Inflammatory macrophage treated with lipopolysaccharide for 1 hour (primary cell): ENCODE measurements at regions not wholly inside any gene's neighbourhood (a gene's known extent, or its start where the extent isn't known, plus 50 kb on each side); places are given as distances from the start of the nearest gene placed in this dataset.
"Not testable (repeated sequence)": the region's sequence is repeated elsewhere in the genome, so short reads cannot be mapped to it uniquely, and the experiment has no call there.

Experiments
- DNase-seq, 2 donors: peaks; one replicate each; pipeline ENCODE4 v3.0.0-alpha.2; 2020 to 2022

DNA sequence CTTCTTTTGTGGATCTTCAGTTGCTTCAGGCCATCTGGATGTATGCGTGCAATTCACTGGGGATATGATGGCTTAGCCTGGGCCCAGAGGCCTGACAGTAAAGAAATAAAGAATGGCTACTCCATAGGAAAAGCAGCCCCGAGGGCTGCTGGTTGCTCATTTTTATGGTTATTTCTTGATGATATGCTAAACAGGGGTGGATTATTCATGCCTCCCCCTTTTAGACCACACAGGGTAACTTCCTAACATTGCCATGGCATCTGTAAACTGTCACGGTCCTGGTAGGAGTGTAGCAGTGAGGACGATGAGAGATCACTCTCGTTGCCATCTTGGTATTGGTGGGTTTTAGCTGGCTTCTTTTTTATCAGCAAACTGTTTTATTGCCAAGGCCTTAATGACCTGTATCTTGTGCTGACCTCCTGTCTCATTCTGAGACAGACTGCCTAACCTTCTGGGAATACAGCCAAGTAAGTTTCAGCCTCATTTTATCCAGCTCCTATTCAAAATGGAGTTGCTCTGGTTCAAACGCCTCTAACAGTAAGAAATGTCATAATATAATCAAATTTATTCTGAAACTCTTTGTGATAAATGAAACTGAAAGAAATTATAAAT is 60.5 kb downstream of the DSEL start:
- no peak for DNase-seq

DNA sequence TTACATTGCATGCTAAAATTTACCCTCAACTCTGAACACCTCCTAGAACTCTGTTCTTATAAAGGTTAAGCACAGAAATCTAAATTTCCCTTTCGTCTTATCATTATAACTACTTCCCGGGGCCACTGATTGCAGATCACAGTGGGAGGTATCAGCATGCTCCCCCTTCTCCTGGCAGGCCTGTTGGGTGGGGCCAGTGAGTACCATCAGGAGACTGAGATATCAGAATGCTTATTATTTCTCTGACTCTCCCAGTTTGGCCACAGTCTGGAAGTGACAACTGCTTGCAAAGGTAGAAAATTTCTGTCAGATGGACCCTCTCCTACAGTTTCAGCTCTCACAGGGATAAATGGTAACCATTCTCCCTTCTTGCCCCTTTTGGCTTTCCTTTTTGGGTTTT is 62.6 kb downstream of the DSEL start:
- no peak for DNase-seq

- DNase-seq = no peak
These were observed 64.6 kb downstream of the DSEL start for GRCh38 chr18:67451960-67452359.

- not testable (repeated sequence) for DNase-seq
These were observed 65.4 kb downstream of the DSEL start for GRCh38 chr18:67451101-67451500.

DNA sequence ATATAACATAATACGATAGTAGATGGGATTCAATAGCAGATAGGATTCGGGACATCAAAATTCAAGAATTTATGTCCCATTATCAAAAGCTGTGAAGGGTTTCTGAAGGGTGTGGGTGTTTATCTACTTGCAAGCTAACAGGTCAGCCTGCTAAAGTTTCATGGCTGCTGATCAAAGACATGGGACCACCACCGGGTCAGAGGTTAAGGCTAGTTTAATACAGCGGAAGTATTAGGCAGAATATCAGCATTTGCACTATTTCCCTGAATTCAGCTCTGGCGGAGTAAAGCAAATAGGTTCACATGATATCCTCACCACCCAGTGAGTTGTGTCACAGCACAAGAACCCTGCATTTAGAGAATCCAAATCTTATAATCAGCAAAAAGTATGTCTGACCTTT is 82.5 kb downstream of the DSEL start:
- DNase-seq = no peak

- DNase-seq = no peak
These were observed 83.7 kb downstream of the DSEL start for GRCh38 chr18:67432806-67433205.

GRCh38 chr18:67428805-67429204 is 87.7 kb downstream of the DSEL start:
- DNase-seq = no peak

DNA sequence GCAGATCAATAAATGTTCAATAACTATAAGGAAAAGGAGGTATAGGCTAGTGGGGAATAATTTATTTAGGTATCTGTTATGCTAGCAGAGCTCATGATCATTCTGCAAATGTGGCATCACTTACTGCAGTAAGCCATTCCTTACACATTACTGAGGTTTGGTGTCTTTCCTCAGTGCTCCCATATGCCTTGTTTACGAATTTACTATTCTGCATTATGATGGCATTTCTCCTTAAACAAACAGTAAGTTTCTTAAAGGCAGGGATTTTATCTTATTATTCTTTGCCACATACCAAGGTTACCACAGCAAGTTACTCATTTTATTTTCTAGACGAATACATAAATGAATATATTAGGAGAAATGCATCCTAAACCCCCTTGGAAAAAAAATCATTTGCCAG is 88.4 kb downstream of the DSEL start:
- DNase-seq = no peak

DNA sequence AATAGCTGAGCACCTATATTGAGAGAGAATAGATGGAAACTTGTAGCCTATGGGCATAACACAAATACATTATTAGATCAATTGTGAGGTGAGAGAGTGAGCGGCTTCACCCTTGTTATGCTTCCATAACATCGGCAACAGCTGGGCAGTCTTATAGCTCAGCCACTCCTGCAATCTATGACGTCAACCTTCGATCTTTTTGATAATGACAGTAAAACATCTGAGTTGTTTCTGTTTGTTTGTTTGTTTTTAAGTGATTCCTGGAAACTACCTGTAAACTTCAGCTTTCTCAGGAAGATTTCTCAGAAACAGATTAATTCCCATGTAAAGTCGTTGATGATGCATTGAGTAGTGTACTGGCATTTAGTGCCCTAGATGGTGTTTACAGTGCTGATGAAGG is 90.0 kb downstream of the DSEL start:
- DNase-seq = no peak

DNA sequence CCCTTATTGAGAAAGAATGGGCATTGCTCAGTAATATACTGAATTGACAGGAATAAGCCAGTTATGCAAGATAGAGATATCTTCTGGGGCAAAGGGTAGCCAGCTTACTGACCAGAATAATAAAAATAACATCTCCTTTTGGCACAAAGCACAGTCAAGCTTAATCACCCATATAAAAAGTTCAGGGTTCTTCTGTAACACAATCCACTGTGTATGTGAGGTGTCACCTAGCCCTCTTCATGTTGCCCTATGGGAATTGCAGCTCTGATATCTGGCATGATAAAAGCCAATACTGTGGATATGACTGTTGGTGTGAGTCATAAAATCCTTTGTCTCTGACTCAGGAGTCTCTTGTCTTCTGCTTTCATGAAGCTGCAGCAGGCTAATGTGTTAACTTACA is 90.8 kb downstream of the DSEL start:
- no peak for DNase-seq

DNA sequence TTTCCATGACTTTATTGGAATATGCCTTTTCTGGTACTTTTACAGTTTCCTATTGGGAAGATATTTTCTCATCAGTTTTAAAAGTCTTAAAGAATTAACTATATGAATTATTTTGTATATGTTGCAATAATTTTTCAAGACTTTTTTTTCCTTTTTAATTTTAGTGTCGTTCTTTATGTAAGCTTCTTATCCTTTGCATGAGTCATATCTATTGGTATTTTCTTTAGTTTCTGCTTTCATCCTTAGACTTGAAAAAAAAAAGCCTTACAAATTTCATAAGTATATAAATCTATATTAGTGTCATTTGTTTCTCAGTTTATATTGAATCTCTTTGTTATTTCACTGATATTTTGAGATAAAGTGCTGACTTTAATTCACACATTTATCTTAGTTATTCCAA is 94.9 kb downstream of the DSEL start:
- no peak for DNase-seq

DNA sequence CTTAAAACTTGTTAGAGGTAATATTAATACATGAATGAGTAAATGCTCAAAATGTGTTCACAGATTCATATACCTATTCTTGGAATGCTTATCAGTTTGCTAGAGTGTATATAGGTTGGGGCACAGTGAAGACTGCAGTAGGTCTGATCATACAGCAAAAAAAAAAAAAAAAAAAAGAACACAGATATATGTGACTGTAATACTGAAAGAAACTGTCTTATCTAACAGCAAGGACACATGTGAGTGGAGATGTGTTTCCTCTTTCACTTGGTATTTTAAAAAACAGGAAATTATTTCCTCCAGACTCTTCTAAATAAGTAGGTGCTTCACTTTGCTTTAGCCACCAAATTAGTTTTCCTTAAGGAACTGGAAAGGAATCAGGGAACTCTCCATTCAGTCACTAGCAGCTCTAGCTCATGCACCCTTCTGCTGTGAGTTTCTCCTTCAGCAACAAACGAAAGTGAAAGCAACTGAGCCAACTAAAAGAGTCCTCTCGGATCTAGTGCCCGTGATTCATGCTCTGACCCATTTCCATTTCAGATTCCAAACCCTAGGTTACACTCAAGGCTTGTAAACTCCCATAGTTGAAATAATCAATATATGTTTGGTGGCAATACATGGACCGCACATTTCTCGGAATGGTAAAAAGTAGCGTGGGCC is 98.5 kb downstream of the DSEL start:
- peak; percentile 15 to 22 for DNase-seq

GRCh38 chr18:67411116-67411515 is 105.4 kb downstream of the DSEL start:
- no peak for DNase-seq

DNA sequence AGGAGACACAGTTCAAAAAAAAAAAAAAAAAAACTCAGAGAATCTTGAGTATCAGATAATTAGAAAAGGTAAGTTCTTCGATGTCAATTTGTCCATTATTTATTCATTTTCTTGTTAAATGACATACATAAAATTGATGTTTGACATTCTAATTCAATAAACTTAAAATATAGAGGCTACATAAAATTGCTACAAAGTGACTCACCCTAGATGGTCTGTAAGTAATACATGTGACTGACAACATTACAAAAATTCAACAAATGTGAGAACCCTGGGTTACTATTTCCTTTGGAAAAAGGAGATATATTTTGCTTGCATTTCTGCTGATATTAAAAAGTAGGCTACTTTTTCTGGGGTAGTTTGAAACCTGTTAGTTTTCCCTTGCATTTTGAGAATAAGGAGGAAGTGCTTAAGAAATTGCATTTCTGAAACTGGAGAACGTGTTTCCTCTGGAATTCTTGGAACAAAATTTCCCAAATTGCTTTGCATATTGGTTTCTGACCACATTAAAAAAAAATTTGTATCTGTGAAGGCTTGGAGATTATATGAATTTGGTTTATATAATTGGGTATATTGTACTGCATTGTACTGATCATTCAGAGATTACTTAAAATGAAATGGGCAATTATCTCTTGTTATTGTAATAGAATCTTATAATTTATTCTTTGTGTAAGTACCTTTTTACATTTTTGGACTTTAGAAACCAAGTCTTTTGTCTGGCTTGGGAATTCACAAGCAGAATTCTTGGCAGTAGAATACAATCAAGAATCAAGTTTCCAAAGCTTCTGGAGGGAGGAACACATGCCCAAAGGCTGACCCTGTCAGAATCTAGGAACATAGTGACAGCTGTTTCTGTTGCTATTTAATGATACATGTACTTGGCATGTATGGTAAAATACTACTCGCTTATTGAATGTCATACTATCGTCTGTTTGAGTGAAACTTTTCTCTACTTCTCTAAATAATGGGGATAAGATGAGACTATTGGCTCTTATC is 106.1 kb downstream of the DSEL start:
- DNase-seq = no peak

DNA sequence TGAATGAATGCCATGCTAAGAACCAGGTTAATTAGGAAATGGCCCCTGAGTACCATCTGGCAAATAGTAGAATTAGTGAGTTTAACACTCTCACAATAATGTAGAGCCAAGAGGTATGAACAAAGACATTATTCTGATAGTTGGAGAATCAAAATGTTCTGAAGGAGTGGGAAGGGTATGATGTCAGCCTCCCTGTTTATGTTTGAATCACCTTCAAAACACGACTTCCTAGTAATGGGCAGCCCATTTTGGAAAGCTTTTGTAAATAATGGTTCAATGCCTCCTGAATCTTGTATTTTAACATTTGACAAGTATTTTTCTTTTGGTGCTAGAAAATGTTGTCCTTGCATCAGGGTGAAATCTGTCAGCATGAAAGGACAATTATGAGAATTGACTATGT is 108.3 kb downstream of the DSEL start:
- DNase-seq = no peak

DNA sequence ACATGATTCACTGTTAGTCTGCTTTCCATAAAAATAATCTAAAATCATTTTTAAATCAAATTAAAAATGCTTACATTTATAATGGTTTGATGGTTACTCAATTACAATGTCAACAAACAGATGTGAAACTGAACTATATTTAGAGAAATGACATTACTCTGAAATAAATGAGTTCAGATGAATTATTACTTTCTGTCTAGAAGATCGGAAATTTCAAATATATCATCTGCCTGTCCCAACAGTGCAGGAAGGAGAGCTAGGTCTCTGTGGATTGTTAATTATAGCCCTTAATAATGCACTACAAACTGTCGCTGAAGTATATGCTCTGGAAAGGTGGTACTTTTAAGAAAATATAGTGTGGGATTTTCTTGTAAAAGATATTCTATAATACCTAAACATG is 109.8 kb downstream of the DSEL start:
- no peak for DNase-seq

DNA sequence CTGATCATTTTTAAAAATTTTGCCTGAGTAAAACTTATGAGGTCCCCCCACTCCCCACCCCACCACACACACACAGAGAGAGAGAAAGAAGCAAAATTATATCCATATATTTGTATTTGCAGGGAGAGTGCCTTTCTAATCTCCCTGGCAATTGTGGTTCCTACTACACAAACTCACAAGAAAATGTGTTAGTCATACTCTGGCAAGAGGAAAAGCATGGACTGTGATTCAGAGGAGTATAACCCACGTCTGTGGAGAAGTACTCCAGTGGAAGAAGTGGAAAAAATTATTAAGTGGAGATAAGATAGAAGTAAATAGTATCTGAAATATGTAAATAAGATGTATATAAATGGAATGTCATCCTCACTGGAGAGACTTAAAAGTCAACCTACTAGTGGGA is 114.0 kb downstream of the DSEL start:
- no peak for DNase-seq

DNA sequence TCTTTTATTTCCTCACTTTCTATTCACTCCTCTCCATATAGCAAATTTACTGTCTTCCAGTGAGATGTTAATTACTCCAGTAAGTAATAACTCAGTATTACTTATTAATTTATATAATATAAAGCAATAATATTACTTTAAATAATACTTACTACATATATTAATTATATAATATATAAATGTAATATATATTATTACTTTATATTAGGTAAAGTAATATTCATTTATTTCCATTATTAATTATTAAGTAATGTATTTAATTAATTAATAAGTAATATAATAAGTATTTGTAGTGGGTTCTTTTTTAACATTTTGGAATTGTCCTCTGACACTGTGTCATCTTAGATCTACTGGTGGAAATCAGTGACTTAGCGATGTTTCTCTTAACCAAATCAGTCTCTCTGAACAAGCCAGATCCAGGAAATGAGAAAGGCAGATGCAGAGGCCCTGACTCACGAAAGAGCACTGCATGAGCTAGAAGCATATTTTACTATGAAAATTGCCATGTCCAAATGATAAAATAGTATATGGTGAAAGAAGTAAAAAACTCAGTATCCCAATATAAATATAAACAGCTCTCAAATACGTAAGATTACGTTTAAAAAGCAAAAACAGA is 115.9 kb downstream of the DSEL start:
- no peak for DNase-seq

DNA sequence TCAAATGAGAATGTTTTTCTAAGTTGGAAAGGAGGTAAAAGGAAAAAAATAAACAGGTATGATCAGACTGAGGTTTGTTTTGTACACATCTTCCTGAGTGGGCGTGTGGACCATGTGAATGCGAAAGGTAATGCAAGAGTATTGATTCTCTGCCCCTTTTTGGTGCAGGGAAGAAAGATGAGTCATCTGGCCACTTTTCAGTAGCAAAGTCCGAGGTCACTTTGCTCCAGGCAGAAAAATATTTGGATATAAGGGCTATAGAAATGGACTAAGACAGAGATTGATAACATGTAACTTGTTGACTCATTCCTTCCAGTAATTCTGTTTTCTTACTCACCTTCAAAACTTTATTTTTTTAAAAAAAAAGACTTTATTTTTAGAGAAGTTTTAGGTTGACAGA is 130.5 kb downstream of the DSEL start:
- DNase-seq = no peak

- no peak for DNase-seq
These were observed 131.1 kb downstream of the DSEL start for GRCh38 chr18:67385455-67385854.

DNA sequence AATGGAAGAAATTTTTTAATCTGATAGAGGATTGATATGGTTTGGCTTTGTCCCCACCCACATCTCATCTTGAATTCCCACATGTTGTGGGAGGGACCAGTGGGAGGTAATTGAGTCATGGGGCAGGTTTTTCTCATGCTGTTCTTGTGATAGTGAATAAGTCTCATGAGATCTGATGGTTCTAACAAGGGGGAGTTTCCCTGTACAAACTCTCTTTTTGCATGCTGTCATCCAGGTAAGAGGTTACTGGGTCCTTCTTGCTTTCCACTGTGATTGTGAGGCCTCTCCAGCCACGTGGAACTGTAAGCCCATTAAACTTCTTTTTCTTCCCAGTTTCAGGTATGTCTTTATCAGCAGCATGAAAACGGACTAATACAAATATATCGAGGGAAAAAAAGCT is 132.5 kb downstream of the DSEL start:
- DNase-seq = peak in 1 of 2 donors; percentile 6

GRCh38 chr18:67381608-67382150 is 134.8 kb downstream of the DSEL start:
- no peak for DNase-seq

- DNase-seq = no peak
These were observed 135.7 kb downstream of the DSEL start for GRCh38 chr18:67380867-67381266.
